C4-2B (cell line): ENCODE measurements at regions not wholly inside any gene's neighbourhood (a gene's known extent, or its start where the extent isn't known, plus 50 kb on each side); places are given as distances from the start of the nearest gene placed in this dataset.
"Not testable (repeated sequence)": the region's sequence is repeated elsewhere in the genome, so short reads cannot be mapped to it uniquely, and the experiment has no call there.

ENCODE experiments used
- CTCF ChIP-seq: fragments of 450-650 bp; conservative IDR thresholded peaks from 2 replicates; pipeline ENCODE4 v1.5.1; 2017; ENCODE audit warnings: mild to moderate bottlenecking
- ZFX ChIP-seq: fragments of 450-650 bp; IDR thresholded peaks from 2 replicates; pipeline ENCODE4 v1.6.1; 2017

- TF ChIP-seq CTCF, ZFX: not testable (repeated sequence)
Observed at GRCh38 chr13:54130931-54131330, 1102.3 kb downstream of the OLFM4 start.
